ENCODE measurements at regions not wholly inside any gene's neighbourhood (a gene's known extent, or its start where the extent isn't known, plus 50 kb on each side); places are given as distances from the start of the nearest gene placed in this dataset.

GRCh38 chr11:93278976-93279375 lies 51.6 kb upstream of the DEUP1 start:
- H3K4me1 ChIP-seq (ENCODE audit: insufficient read depth, low read length) = no peaks in the 10 kb centered on the region
- no peaks in the 10 kb centered on the region for H3K27me3 ChIP-seq (ENCODE audit: insufficient read depth, low read length, poor library complexity)
- H3K4me3 ChIP-seq (ENCODE audit: low read depth in 1 of 2, low read length in 2 of 2) = no peak overlapping the region
- H3K27ac ChIP-seq (ENCODE audit: low read length) = no peak overlapping the region
- no peak overlapping the region for H3K4me2 ChIP-seq (ENCODE audit: insufficient read depth, low read length)
- no peaks in the 10 kb centered on the region for H4K20me1 ChIP-seq (ENCODE audit: insufficient read depth, low read length)
- H3K9ac ChIP-seq (ENCODE audit: low read depth, low read length) = no peak overlapping the region
- no peak for ATAC-seq (ENCODE audit: insufficient read depth, low read depth)
- H2AFZ ChIP-seq (ENCODE audit: low read depth, low read length) = no peak overlapping the region
- DNase-seq = no peak
- no peaks in the 10 kb centered on the region for H3K9me3 ChIP-seq (ENCODE audit: insufficient read depth, low read length, severe bottlenecking)
- no peaks in the 10 kb centered on the region for H3K79me2 ChIP-seq (ENCODE audit: insufficient read depth, low read length)
- TF ChIP-seq EZH2 (IDR thresholded peaks at IDR 0.05; ENCODE audit: borderline replicate concordance, low read depth, low read length, severe bottlenecking) = no peak
- TF ChIP-seq CTCF (IDR thresholded peaks at IDR 0.05; ENCODE audit: borderline replicate concordance, extremely low read depth, low read length, poor library complexity, severe bottlenecking) = no peak
- no peaks in the 10 kb centered on the region for H3K36me3 ChIP-seq (ENCODE audit: insufficient read depth, low read length)

DNA sequence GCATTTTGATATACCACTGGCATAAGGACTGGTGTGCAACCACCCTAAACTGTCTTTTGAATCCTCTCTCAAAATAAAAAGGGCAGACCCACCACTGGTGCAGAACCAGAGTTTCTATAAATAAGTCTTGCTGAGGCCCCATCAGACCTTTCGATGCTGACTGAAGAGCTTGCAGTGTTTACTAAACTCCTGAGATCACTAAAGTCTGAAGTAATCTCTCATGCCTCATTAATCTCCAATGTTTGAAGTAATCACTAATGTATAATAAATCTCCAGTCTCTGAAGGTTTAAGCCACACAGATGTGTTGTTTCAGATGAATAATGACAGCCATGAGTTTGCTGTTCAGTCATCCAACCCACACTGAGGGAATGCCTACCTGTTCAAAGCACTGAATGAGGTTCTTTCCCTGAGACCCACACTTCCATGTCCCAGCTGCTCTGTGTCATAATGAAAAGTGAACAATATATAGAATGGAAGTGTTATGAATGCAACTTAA lies 50.6 kb upstream of the DEUP1 start:
- H3K4me3 ChIP-seq (ENCODE audit: low read depth in 1 of 2, low read length in 2 of 2) = no peak overlapping the region
- ATAC-seq (ENCODE audit: insufficient read depth, low read depth) (no peak), DNase-seq (no peak)
- H3K36me3 ChIP-seq (ENCODE audit: insufficient read depth, low read length) = no peaks in the 10 kb centered on the region
- no peaks in the 10 kb centered on the region for H3K79me2 ChIP-seq (ENCODE audit: insufficient read depth, low read length)
- no peaks in the 10 kb centered on the region for H3K4me1 ChIP-seq (ENCODE audit: insufficient read depth, low read length)
- no peak overlapping the region for H2AFZ ChIP-seq (ENCODE audit: low read depth, low read length)
- TF ChIP-seq CTCF (IDR thresholded peaks at IDR 0.05; ENCODE audit: borderline replicate concordance, extremely low read depth, low read length, poor library complexity, severe bottlenecking) (no peak), EZH2 (IDR thresholded peaks at IDR 0.05; ENCODE audit: borderline replicate concordance, low read depth, low read length, severe bottlenecking) (no peak)
- H3K27ac ChIP-seq (ENCODE audit: low read length) = no peak overlapping the region
- no peaks in the 10 kb centered on the region for H3K27me3 ChIP-seq (ENCODE audit: insufficient read depth, low read length, poor library complexity)
- no peaks in the 10 kb centered on the region for H3K9me3 ChIP-seq (ENCODE audit: insufficient read depth, low read length, severe bottlenecking)
- no peaks in the 10 kb centered on the region for H4K20me1 ChIP-seq (ENCODE audit: insufficient read depth, low read length)
- H3K9ac ChIP-seq (ENCODE audit: low read depth, low read length) = no peak overlapping the region
- H3K4me2 ChIP-seq (ENCODE audit: insufficient read depth, low read length) = no peak overlapping the region
